SIG-M5 treated with dmso at 0.1 percent for 504 hours (cell line): ENCODE measurements at regions not wholly inside any gene's neighbourhood (a gene's known extent, or its start where the extent isn't known, plus 50 kb on each side); places are given as distances from the start of the nearest gene placed in this dataset.
"Not testable (repeated sequence)": the region's sequence is repeated elsewhere in the genome, so short reads cannot be mapped to it uniquely, and the experiment has no call there.

Experiments
- DNase-seq: peaks from one replicate; lab custom pipeline; 2025; ENCODE audit not compliant: unreplicated experiment; lab: John Stamatoyannopoulos, UW

- DNase-seq, result no peak
Observed at GRCh38 chr12:73656375-73656774, 881.3 kb upstream of the ATXN7L3B start.

- DNase-seq, result no peak
Observed at GRCh38 chr12:73659802-73660201, 877.8 kb upstream of the ATXN7L3B start.

- no peak for DNase-seq
Observed at GRCh38 chr12:73665193-73665592, 872.4 kb upstream of the ATXN7L3B start.

- DNase-seq, result not testable (repeated sequence)
Observed at GRCh38 chr12:73671550-73671949, 866.1 kb upstream of the ATXN7L3B start.

GRCh38 chr12:73677520-73678291 is 859.9 kb upstream of the ATXN7L3B start:
- DNase-seq, result no peak

- no peak for DNase-seq
Observed at GRCh38 chr12:73678335-73678734, 859.3 kb upstream of the ATXN7L3B start.

- no peak for DNase-seq
Observed at GRCh38 chr12:73699318-73699717, 838.3 kb upstream of the ATXN7L3B start.

GRCh38 chr12:73714655-73715054 is 823.0 kb upstream of the ATXN7L3B start:
- DNase-seq, result no peak

- not testable (repeated sequence) for DNase-seq
Observed at GRCh38 chr12:73716143-73716542, 821.5 kb upstream of the ATXN7L3B start.

GRCh38 chr12:73719223-73719622 is 818.4 kb upstream of the ATXN7L3B start:
- no peak for DNase-seq

- DNase-seq, result no peak
Observed at GRCh38 chr12:73726881-73727280, 810.8 kb upstream of the ATXN7L3B start.

- DNase-seq, result no peak
Observed at GRCh38 chr12:73731658-73732057, 806.0 kb upstream of the ATXN7L3B start.

- no peak for DNase-seq
Observed at GRCh38 chr12:73769337-73769736, 768.3 kb upstream of the ATXN7L3B start.

GRCh38 chr12:73798523-73798922 is 739.1 kb upstream of the ATXN7L3B start:
- no peak for DNase-seq

- DNase-seq, result no peak
Observed at GRCh38 chr12:73815072-73815645, 722.5 kb upstream of the ATXN7L3B start.

- DNase-seq, result no peak
Observed at GRCh38 chr12:73817161-73817560, 720.5 kb upstream of the ATXN7L3B start.

GRCh38 chr12:73833746-73834145 is 703.9 kb upstream of the ATXN7L3B start:
- DNase-seq, result no peak

- no peak for DNase-seq
Observed at GRCh38 chr12:73841963-73842362, 695.7 kb upstream of the ATXN7L3B start.

GRCh38 chr12:73863546-73863945 is 674.1 kb upstream of the ATXN7L3B start:
- DNase-seq, result no peak

- no peak for DNase-seq
Observed at GRCh38 chr12:73867147-73867546, 670.5 kb upstream of the ATXN7L3B start.

- not testable (repeated sequence) for DNase-seq
Observed at GRCh38 chr12:73877291-73877690, 660.3 kb upstream of the ATXN7L3B start.

- no peak for DNase-seq
Observed at GRCh38 chr12:73892201-73892600, 645.4 kb upstream of the ATXN7L3B start.

- DNase-seq, result no peak
Observed at GRCh38 chr12:73898645-73899044, 639.0 kb upstream of the ATXN7L3B start.
